Motor neuron (in vitro differentiated cells): ENCODE measurements at regions not wholly inside any gene's neighbourhood (a gene's known extent, or its start where the extent isn't known, plus 50 kb on each side); places are given as distances from the start of the nearest gene placed in this dataset.

ENCODE experiments used
- ATAC-seq, 8 experiments: fragments of 200-7000 bp; cut with Tn5 transposase; replicated peaks in 6 of 8; 2 replicates each; pipeline ENCODE4 v1.8.0; 2021; ENCODE audit warnings: mild to moderate bottlenecking in 8 of 8, moderate library complexity in 8 of 8
- H3K27ac ChIP-seq, 2 donors: fragments of 250-450 bp; sonication (Bioruptor Pico); 2 replicates each; pipeline ENCODE4 v1.9.0; 2021; ENCODE audit warnings: antibody characterized with exemption in 2 of 2, mild to moderate bottlenecking in 2 of 2, moderate library complexity in 1 of 2
- H3K4me1 ChIP-seq, 2 donors: fragments of 250-450 bp; sonication (Bioruptor Pico); replicated peaks in 1 of 2; 2 replicates each; pipeline ENCODE4 v1.6.1; 2021; ENCODE audit warnings: antibody characterized with exemption in 2 of 2, mild to moderate bottlenecking in 2 of 2, moderate library complexity in 1 of 2
- H3K4me3 ChIP-seq, 5 donors: fragments of 250-450 bp; sonication (Bioruptor Pico); 2 replicates each; pipeline ENCODE4 v1.9.0; 2021; ENCODE audit warnings: antibody characterized with exemption in 5 of 5, mild to moderate bottlenecking in 5 of 5, moderate library complexity in 4 of 5
- WGBS, 10 experiments: fragments of 450-650 bp; shearing (Covaris generic); methylation state at CpG; one replicate each; pipeline ENCODE4 v1.0.0; 2022; 5-methylcytosine and 5-hydroxymethylcytosine counted together
- in situ Hi-C, 9 experiments: fragments of 400-800 bp; cut with MboI; loops; one replicate each; pipeline ENCODE4 v1.15.0; 2021; ENCODE audit warnings: low sequenced_read_pairs in 9 of 9, low pct_unique_long_range_greater_than_20kb in 2 of 9; ENCODE audit not compliant: unreplicated experiment in 9 of 9

GRCh38 chr16:86375364-86375763 is 135.0 kb upstream of the FOXF1 start:
- WGBS, 10 experiments, result 20 to 92% (median 73%) methylated on average over 1 to 4 of the region's 5 CpGs; no CpG with 5 or more reads in 2 of the 10 experiments
- in situ Hi-C loops, result no loop called here
- peak in 2 of 8 experiments; percentile 37 to 65 for ATAC-seq
- Histone ChIP-seq H3K4me3 (no peak overlapping the region), H3K4me1 (peaks cover 10 to 13% of the 10 kb centered on the region in 2 donors), H3K27ac (no peak overlapping the region)

GRCh38 chr16:86375851-86376250 is 134.5 kb upstream of the FOXF1 start:
- Histone ChIP-seq H3K4me1 (peaks cover 10 to 12% of the 10 kb centered on the region in 2 donors), H3K27ac (no peak overlapping the region), H3K4me3 (no peak overlapping the region)
- in situ Hi-C loops, result no loop called here
- WGBS, 10 experiments, result 0 to 80% (median 67%) methylated on average over 1 to 9 of the region's 9 CpGs
- ATAC-seq, result no peak

GRCh38 chr16:86376837-86377236 is 133.5 kb upstream of the FOXF1 start:
- peaks cover 6 to 9% of the 10 kb centered on the region in 2 donors for H3K4me1 ChIP-seq
- in situ Hi-C loops, result no loop called here
- no peak overlapping the region for H3K27ac ChIP-seq
- 17 to 100% (median 91%) methylated on average over 1 to 4 of the region's 4 CpGs for whole genome bisulfite sequencing, 10 experiments
- ATAC-seq, result no peak
- H3K4me3 ChIP-seq, result no peak overlapping the region

GRCh38 chr16:86377251-86378022 is 132.9 kb upstream of the FOXF1 start:
- in situ Hi-C loops, result no loop called here
- H3K4me1 ChIP-seq, result peaks cover 6 to 9% of the 10 kb centered on the region in 2 donors
- H3K4me3 ChIP-seq, result no peak overlapping the region
- no peak overlapping the region for H3K27ac ChIP-seq
- peak in 1 of 8 experiments; percentile 33 for ATAC-seq
- 51 to 100% (median 88%) methylated on average over 1 to 16 of the region's 27 CpGs; no CpG with 5 or more reads in 3 of the 10 experiments for WGBS, 10 experiments

- WGBS, 10 experiments, result 80 to 100% (median 85%) methylated on average over 2 to 6 of the region's 9 CpGs; no CpG with 5 or more reads in 6 of the 10 experiments
- ATAC-seq, result no peak
These were observed 132.2 kb upstream of the FOXF1 start for GRCh38 chr16:86378128-86378527.

GRCh38 chr16:86378831-86379504 is 131.4 kb upstream of the FOXF1 start:
- H3K27ac ChIP-seq, result no peak overlapping the region
- peaks cover 6 to 9% of the 10 kb centered on the region in 2 donors for H3K4me1 ChIP-seq
- in situ Hi-C loops, result no loop called here
- no peak overlapping the region for H3K4me3 ChIP-seq
- no peak for ATAC-seq
- 80 to 100% (median 94%) methylated on average over 1 to 9 of the region's 20 CpGs; no CpG with 5 or more reads in 4 of the 10 experiments for whole genome bisulfite sequencing, 10 experiments

More at GRCh38 chr16:86378128-86378527, 132.2 kb upstream of the FOXF1 start:
- in situ Hi-C loops, result no loop called here
- Histone ChIP-seq H3K27ac (no peak overlapping the region), H3K4me3 (no peak overlapping the region), H3K4me1 (peaks cover 6 to 9% of the 10 kb centered on the region in 2 donors)

- ATAC-seq, result no peak
- in situ Hi-C loops, result no loop called here
- H3K4me3 ChIP-seq, result no peak overlapping the region
- H3K4me1 ChIP-seq, result peaks cover 6 to 9% of the 10 kb centered on the region in 2 donors
- 0 to 100% (median 50%) methylated on average over 1 to 9 of the region's 9 CpGs; no CpG with 5 or more reads in 4 of the 10 experiments for WGBS, 10 experiments
- no peak overlapping the region for H3K27ac ChIP-seq
These were observed 130.9 kb upstream of the FOXF1 start for GRCh38 chr16:86379505-86379846.

- Histone ChIP-seq H3K27ac (no peak overlapping the region), H3K4me3 (no peak overlapping the region), H3K4me1 (peaks cover 6 to 9% of the 10 kb centered on the region in 2 donors)
- 60 to 69% methylated on average over 1 to 3 of the region's 9 CpGs; no CpG with 5 or more reads in 8 of the 10 experiments for WGBS, 10 experiments
- ATAC-seq, result no peak
- in situ Hi-C loops, result no loop called here
These were observed 130.3 kb upstream of the FOXF1 start for GRCh38 chr16:86380030-86380429.

- ATAC-seq, result no peak
- no peak overlapping the region for H3K4me3 ChIP-seq
- no peak overlapping the region for H3K27ac ChIP-seq
- WGBS, 10 experiments, result 70 to 93% (median 83%) methylated on average over 2 to 4 of the region's 7 CpGs; no CpG with 5 or more reads in 3 of the 10 experiments
- in situ Hi-C loops, result no loop called here
- H3K4me1 ChIP-seq, result peaks cover 6 to 9% of the 10 kb centered on the region in 2 donors
These were observed 128.8 kb upstream of the FOXF1 start for GRCh38 chr16:86381491-86381890.

GRCh38 chr16:86382067-86382773 is 128.1 kb upstream of the FOXF1 start:
- Histone ChIP-seq H3K4me3 (no peak overlapping the region), H3K27ac (no peak overlapping the region), H3K4me1 (peaks cover 6 to 9% of the 10 kb centered on the region in 2 donors)
- WGBS, 10 experiments, result 87 to 100% (median 92%) methylated on average over 1 to 7 of the region's 17 CpGs; no CpG with 5 or more reads in 6 of the 10 experiments
- in situ Hi-C loops, result no loop called here
- no peak for ATAC-seq

GRCh38 chr16:86382774-86383407 is 127.4 kb upstream of the FOXF1 start:
- WGBS, 10 experiments, result 60 to 100% (median 80%) methylated on average over 1 to 9 of the region's 15 CpGs; no CpG with 5 or more reads in 3 of the 10 experiments

GRCh38 chr16:86383488-86384262 is 126.7 kb upstream of the FOXF1 start:
- no peak for ATAC-seq
- 6 to 70% (median 57%) methylated on average over 2 to 6 of the region's 7 CpGs; no CpG with 5 or more reads in 2 of the 10 experiments for WGBS, 10 experiments
- H3K27ac ChIP-seq, result no peak overlapping the region

More at GRCh38 chr16:86382774-86383407, 127.4 kb upstream of the FOXF1 start:
- H3K27ac ChIP-seq, result no peak overlapping the region
- peaks cover 6 to 8% of the 10 kb centered on the region in 2 donors for H3K4me1 ChIP-seq
- H3K4me3 ChIP-seq, result no peak overlapping the region
- ATAC-seq, result no peak
- in situ Hi-C loops, result no loop called here

More at GRCh38 chr16:86383488-86384262, 126.7 kb upstream of the FOXF1 start:
- in situ Hi-C loops, result no loop called here
- no peak overlapping the region for H3K4me3 ChIP-seq
- peaks cover 5 to 6% of the 10 kb centered on the region in 2 donors for H3K4me1 ChIP-seq
